ENCODE measurements at regions not wholly inside any gene's neighbourhood (a gene's known extent, or its start where the extent isn't known, plus 50 kb on each side); places are given as distances from the start of the nearest gene placed in this dataset.

DNA sequence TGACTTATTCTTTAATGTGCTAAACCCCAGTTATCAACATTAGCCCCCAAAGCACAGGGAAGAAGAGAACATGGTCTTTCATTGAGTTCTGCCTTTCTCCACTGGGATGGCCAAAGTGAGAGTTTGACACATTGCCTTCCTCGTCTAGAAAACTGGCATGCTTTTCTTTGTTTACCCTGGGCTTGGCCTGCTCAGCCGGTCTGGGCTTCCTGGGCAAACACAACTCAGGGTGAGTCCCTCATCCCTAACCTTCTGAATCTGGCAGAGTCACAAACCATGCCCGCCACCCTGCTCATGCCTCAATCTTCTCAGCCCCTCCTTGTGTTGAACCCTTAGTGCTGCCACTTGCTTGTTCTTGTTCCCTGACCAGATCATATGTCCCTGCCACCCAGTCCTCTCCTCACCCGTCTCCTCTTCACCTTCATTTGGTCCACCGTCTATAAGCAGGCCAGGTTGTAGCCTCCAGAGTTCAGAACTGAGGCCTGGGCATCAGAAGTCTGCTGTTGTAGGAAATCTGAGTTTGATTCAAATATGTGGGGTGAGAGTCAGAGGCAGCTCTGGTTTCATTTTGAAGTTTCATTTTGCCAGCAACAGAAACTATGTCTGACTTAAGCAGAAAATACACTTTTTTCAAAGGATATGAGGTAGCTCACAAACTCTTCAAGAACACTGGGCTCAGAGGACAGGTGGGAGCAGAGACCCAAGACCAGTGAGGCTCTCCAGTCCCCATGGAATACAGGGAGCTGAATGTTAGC is 217.6 kb downstream of the NDUFS4 start:
- TF ChIP-seq, protein P1, sequence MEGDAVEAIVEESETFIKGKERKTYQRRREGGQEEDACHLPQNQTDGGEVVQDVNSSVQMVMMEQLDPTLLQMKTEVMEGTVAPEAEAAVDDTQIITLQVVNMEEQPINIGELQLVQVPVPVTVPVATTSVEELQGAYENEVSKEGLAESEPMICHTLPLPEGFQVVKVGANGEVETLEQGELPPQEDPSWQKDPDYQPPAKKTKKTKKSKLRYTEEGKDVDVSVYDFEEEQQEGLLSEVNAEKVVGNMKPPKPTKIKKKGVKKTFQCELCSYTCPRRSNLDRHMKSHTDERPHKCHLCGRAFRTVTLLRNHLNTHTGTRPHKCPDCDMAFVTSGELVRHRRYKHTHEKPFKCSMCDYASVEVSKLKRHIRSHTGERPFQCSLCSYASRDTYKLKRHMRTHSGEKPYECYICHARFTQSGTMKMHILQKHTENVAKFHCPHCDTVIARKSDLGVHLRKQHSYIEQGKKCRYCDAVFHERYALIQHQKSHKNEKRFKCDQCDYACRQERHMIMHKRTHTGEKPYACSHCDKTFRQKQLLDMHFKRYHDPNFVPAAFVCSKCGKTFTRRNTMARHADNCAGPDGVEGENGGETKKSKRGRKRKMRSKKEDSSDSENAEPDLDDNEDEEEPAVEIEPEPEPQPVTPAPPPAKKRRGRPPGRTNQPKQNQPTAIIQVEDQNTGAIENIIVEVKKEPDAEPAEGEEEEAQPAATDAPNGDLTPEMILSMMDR (conservative IDR thresholded peaks at IDR 0.05 in 1 of 2, IDR thresholded peaks at IDR 0.05 in 1 of 2; ENCODE audit: extremely low read depth in 1 of 2, insufficient read depth in 1 of 2, low read depth in 1 of 2, low read length in 2 of 2): no peak
- no peak for TF ChIP-seq EZH2 (IDR thresholded peaks at IDR 0.05; ENCODE audit: borderline replicate concordance, low read length)
